ENCODE measurements at regions not wholly inside any gene's neighbourhood (a gene's known extent, or its start where the extent isn't known, plus 50 kb on each side); places are given as distances from the start of the nearest gene placed in this dataset.

GRCh38 chr2:167336213-167336612 lies 447.9 kb downstream of the XIRP2 start:
- no peak for TF ChIP-seq CTCF (IDR thresholded peaks at IDR 0.05; ENCODE audit: poor library complexity, severe bottlenecking)
- no peak for TF ChIP-seq EP300 (conservative IDR thresholded peaks at IDR 0.05; ENCODE audit: poor library complexity, severe bottlenecking)
- no peak for TF ChIP-seq EZH2 (IDR thresholded peaks at IDR 0.05; ENCODE audit: borderline replicate concordance, insufficient read depth, low read length, poor library complexity, severe bottlenecking)
- no peak for TF ChIP-seq TAF1 (IDR thresholded peaks at IDR 0.05; ENCODE audit: low read depth)
- no peak for TF ChIP-seq POLR2AphosphoS5 (IDR thresholded peaks at IDR 0.05)
- no peak for TF ChIP-seq REST (IDR thresholded peaks at IDR 0.05; ENCODE audit: borderline replicate concordance)
- TF ChIP-seq RAD21 (conservative IDR thresholded peaks at IDR 0.05): no peak
- no peak for TF ChIP-seq SMC3 (conservative IDR thresholded peaks at IDR 0.05; ENCODE audit: poor library complexity)
- TF ChIP-seq MXI1 (conservative IDR thresholded peaks at IDR 0.05; ENCODE audit: poor library complexity, severe bottlenecking): no peak

Measured in neural cell (in vitro differentiated cells).